ENCODE measurements at regions not wholly inside any gene's neighbourhood (a gene's known extent, or its start where the extent isn't known, plus 50 kb on each side); places are given as distances from the start of the nearest gene placed in this dataset.

GRCh38 chr18:24811950-24812681 is 351.7 kb downstream of the HRH4 start:
- no peak for FAIRE-seq

GRCh38 chr18:24814521-24814920 is 354.1 kb downstream of the HRH4 start:
- DNase-seq (ENCODE audit: extremely low spot score, insufficient read length, low read depth), result no peak
- FAIRE-seq, result no peak

More at GRCh38 chr18:24811950-24812681, 351.7 kb downstream of the HRH4 start:
- DNase-seq (ENCODE audit: extremely low spot score, insufficient read length, low read depth), result no peak

DNA sequence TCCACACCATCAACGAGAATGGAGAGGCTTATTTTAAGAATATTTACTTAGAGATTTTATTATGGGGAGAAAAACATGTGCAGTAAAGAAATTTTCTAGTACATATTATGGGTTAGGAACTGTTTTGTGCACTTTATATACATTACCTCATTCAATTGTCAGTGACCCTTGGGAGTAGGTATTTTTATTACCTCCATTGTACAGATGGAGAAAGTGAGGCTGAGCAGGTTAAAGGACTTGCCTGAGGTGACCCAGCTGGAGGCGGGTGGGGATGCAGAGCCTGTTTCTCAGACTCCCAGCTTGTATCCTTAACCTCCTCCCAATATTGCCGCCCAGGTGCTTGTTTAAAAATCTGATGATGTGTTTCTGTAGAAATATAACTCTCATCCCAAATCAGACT is 356.7 kb downstream of the HRH4 start:
- FAIRE-seq, result no peak
- no peak for DNase-seq (ENCODE audit: extremely low spot score, insufficient read length, low read depth)

DNA sequence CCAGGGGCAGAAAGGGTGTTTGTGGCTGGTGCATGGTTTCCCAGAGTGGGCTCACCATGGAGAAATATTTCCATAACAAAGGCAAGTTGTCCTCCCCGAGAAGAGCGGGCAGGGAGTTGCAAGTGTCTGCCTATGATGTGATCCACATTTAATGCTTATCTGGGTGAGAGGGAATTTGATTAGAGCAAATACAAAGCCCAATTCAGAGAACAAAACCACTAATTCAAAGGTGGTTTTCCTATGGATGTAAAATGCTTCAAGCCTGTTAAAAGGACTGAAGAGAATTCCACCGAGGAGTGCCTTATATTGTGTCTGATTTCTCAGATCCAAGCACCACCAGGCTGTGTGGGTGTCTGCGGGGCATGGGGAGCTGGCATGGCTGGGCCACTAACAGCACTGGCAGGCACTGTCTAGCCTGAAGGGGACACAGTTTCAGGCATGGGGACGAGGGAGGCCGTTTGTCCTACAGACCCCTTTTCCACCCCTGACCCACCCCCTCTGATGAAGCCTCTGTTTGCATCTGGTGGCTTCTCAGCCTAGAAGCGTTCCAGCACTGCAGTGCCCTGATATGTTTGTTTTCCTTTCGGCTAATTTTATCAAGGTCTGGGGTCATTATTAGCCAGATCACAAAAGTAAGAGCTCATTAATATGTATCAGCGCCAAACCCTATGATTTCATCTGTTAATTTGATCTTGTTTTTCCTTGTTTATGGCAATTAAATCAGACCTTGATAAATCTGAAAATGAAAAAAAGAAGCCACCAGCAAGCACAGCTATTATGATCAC is 357.3 kb downstream of the HRH4 start:
- no peak for FAIRE-seq
- DNase-seq (ENCODE audit: extremely low spot score, insufficient read length, low read depth), result no peak

DNA sequence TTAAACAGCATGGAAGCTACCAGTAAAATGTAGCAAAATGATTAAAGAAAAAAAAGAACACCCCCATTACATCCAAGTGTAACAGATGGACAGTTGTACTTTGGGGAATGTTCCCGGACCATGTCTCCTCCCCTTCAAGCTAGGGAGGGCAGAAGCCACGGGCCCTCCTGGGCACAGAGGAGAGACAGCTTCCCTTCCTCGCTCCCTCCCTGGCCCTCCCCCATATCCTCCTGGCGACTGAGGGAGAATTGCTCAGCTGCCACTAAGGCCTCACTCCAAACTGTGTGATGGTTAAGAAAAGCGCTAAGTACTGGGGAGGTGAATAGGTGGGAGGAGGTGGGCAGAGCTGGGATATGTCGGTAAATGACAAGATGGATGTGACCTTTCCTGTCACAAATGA is 358.0 kb downstream of the HRH4 start:
- FAIRE-seq (no peak), DNase-seq (ENCODE audit: extremely low spot score, insufficient read length, low read depth) (no peak)

DNA sequence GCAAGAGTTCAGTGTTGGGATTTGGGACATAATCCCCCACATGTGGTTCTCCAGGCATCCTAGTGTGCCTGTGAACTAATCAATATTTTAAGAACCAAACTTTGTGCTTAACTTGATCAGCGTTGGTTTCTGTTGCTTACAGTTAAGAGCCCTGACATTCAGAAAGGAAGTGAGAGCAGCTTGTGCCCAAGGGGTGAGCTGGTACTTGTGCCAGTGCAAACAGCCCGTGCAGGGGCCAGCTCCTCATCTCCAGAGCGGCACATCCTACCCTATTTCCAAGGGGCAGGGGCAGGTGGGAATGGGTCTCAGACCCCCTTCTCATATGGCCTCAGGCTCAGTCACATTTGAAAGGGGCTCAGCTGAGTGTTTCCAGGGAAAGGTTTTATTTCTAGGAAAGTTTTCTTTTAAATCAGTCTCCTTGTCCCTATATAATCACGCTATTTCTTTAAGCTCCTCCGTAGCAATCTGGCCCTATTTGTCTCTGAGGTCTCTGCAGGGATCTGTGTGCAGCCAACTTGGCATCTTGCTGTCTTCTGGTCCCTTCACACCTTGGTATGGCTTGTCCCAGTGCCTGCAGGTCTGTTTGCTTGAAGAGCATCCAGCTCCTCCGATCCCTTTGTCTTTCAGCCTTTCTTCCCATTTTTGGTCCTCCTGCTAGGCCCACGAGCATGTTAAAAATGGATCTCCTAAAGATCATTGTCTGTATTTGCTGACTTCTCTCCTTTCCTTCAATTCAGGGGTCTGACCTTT is 358.9 kb downstream of the HRH4 start:
- no peak for FAIRE-seq
- no peak for DNase-seq (ENCODE audit: extremely low spot score, insufficient read length, low read depth)

- FAIRE-seq (no peak), DNase-seq (ENCODE audit: extremely low spot score, insufficient read length, low read depth) (no peak)
Measured at GRCh38 chr18:24825397-24825796, 365.0 kb downstream of the HRH4 start.

DNA sequence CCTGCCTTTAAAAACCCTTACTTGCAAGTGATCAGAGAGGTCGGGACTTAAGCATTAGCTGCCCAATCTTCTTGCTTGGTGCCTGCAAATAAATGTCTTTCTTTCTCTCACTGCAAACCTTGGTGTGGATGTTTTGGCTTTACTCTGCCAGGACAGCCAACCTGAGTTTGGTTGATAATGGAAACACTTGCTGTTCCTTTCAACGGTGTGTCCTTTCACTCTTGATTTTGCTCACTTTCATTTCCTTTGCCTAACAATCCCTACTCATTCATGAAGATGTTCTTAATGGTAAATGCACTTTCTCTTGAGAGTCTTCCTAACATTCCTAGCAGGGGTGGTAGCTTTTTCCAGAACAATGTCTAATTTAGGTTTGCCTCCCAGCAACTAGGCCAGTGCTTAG is 366.2 kb downstream of the HRH4 start:
- DNase-seq (ENCODE audit: extremely low spot score, insufficient read length, low read depth) (no peak), FAIRE-seq (no peak)

DNA sequence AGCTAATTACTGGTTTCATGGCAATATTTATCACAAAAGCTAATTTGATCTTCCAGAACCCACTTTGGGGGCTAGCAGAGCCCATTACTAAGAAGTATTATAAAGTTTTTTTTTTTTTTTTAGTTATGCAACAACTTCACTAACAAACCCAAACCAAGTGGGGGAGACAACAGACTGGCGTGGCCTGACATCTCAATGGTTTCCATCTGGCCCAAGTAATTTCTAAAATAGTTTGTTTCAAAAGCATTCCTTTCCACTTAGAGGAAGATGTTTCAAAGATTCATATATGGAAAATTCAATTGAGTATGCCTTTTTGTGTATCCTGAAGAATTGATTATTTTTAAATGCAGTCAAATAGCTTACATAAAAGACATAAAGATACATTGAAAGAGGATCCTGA is 367.1 kb downstream of the HRH4 start:
- FAIRE-seq (no peak), DNase-seq (ENCODE audit: extremely low spot score, insufficient read length, low read depth) (no peak)

GRCh38 chr18:24831081-24831480 is 370.6 kb downstream of the HRH4 start:
- FAIRE-seq, result no peak

DNA sequence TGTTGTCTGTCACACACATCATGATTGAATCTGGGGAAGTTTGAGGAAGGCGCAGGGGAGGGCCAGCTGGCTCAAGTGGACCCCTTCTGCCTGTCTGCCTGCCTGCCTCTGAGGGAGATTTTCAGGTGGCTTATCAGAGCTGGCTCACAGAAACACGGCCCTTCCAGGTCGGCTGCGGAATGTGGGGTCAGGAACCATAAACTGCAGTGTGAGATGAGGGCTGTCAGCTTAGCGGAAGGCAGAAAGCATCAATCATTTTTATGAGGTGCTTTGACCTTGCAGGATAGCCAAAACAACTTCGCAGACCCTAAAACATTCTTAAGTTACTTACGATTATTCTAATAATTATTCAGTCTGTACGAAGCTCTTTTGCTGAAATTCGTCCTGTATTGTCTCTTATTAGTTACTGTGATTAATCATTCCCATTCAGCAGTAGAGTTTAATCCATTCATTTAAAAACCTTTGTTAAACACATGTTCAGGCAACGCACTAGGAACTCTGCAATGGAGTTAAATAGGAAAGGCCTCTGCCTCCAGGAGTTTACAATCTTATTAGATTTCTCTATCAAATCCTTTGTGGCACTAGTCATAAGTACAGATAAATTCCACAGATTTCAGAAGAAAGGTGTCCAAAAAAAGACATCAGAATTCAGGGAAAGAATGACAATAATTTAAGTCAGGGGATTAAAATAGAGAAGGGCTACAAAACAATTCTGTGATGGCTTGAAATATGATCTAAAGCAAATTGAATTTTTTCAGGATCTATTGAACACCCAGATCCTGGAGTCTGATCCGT is 371.6 kb downstream of the HRH4 start:
- FAIRE-seq (no peak), DNase-seq (ENCODE audit: extremely low spot score, insufficient read length, low read depth) (no peak)

More at GRCh38 chr18:24831081-24831480, 370.6 kb downstream of the HRH4 start:
- no peak for DNase-seq (ENCODE audit: extremely low spot score, insufficient read length, low read depth)

- no peak for DNase-seq (ENCODE audit: extremely low spot score, insufficient read length, low read depth)
- FAIRE-seq, result no peak
Measured at GRCh38 chr18:24835751-24836150, 375.3 kb downstream of the HRH4 start.

- no peak for DNase-seq (ENCODE audit: extremely low spot score, insufficient read length, low read depth)
- no peak for FAIRE-seq
Measured at GRCh38 chr18:24837066-24837465, 376.6 kb downstream of the HRH4 start.

DNA sequence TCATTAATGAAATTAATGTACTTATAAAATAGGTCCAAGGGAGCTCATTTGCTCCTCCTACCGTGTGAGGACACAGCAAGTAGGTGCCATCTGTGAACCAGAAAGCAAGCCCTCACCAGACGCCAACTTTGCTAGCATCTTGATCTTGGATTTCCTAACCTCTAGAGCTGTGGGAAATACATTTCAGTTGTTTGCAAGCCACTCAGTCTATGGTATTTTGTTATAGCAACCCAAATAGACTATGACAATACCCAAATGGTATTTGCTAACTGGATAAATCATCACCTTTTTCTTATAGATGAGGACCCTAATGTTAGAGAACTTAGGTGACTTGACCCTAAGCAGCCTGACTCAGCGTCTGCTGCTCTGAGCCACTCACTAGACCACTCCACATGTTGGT is 379.6 kb downstream of the HRH4 start:
- DNase-seq (ENCODE audit: extremely low spot score, insufficient read length, low read depth), result no peak
- no peak for FAIRE-seq

DNA sequence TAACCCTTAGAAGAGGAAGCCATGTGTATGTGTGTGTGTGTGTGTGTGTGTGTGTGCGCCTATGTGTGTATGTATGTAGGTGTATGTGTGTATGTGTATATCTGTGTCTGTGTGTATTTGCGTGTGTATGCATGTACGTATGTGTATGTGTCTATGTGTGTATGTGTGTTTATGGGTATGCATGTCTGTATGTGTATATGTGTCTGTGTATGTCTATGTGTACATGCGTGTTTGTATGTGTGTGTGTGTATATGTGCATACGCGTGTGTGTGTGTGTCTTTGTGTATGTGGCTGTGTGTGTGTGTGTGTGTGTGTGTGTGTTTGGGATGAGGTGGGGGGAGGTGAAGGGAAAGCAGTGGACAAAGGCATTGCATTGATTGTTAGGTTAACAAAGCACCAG is 380.2 kb downstream of the HRH4 start:
- DNase-seq (ENCODE audit: extremely low spot score, insufficient read length, low read depth) (no peak), FAIRE-seq (no peak)

GRCh38 chr18:24841536-24841935 is 381.1 kb downstream of the HRH4 start:
- FAIRE-seq (no peak), DNase-seq (ENCODE audit: extremely low spot score, insufficient read length, low read depth) (no peak)

GRCh38 chr18:24843123-24843522 is 382.7 kb downstream of the HRH4 start:
- no peak for FAIRE-seq

GRCh38 chr18:24846138-24846537 is 385.7 kb downstream of the HRH4 start:
- FAIRE-seq (no peak), DNase-seq (ENCODE audit: extremely low spot score, insufficient read length, low read depth) (no peak)

More at GRCh38 chr18:24843123-24843522, 382.7 kb downstream of the HRH4 start:
- DNase-seq (ENCODE audit: extremely low spot score, insufficient read length, low read depth), result no peak

DNA sequence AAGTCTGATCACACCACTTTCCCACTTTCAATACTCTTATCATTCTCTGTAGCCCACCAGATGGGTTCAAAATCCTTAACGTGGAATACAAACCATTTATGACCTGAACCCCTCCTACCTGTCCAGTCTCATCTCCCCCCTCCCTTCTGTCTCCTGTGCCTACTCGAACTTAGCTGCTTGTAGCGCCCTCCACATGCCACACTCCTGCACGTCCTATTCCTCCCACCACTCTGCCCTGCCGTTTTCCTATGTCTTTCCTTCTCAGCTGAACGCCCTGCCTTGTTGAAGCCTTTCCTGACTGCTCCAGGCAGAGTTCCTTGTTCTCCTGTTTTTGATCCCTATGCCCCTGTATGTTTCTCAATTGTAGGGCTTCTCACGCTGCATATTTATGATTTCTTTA is 390.1 kb downstream of the HRH4 start:
- no peak for FAIRE-seq

DNA sequence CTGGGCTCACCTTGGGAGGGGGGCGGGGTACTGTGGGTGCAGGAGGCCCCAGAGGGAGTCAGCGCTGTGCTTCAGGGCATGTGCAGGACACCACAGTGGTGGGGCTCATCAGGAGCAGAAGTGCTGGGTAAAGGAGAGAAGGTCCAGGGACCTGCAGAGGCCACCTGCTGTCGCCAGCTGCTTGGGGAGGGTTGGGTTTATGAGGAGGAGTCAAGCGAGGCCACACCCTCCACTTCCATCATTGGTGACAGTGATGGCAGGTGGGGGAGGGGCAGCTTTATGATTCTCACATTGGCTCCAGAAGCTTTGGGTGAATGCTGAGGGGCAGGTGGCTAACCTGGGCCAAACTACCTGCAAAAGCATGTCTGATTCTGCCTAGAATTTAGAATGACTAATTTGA is 392.6 kb downstream of the HRH4 start:
- no peak for DNase-seq (ENCODE audit: extremely low spot score, insufficient read length, low read depth)
- no peak for FAIRE-seq

More for the DNA sequence above, 390.1 kb downstream of the HRH4 start:
- DNase-seq (ENCODE audit: extremely low spot score, insufficient read length, low read depth), result no peak

Measured in GM18507 (cell line).